Caco-2 (cell line): ENCODE measurements at regions not wholly inside any gene's neighbourhood (a gene's known extent, or its start where the extent isn't known, plus 50 kb on each side); places are given as distances from the start of the nearest gene placed in this dataset.

Experiments
- BruUV-seq: library from RNA; stranded (reverse); fragments of 400-500 nt; replicated peaks from 2 replicates; lab custom pipeline; 2021; lab: Mats Ljungman, UMichigan
- CTCF ChIA-PET: fragments of 300-600 bp; sonication (Branson Sonifier 250); formaldehyde crosslinking; loops from one replicate; lab custom pipeline; 2022; ENCODE audit warnings: antibody characterized with exemption; lab: Charles Lee
- POLR2A ChIA-PET: fragments of 300-600 bp; sonication (Branson Sonifier 250); formaldehyde crosslinking; loops from one replicate; lab custom pipeline; 2022; ENCODE audit warnings: antibody characterized with exemption; lab: Charles Lee
- DNase-seq, 2 experiments: peaks; one replicate each; pipeline versions ENCODE4 v3.0.0 to v3.0.0-alpha.2; 2020 to 2022
- H3K27me3 ChIP-seq: replicated peaks from 2 replicates; pipeline ENCODE4 v1.6.0; 2011; ENCODE audit warnings: low read length; ENCODE audit not compliant: control insufficient read depth, insufficient read depth
- H3K36me3 ChIP-seq: 2 replicates; pipeline ENCODE4 v1.5.1; 2011; ENCODE audit warnings: low read length; ENCODE audit not compliant: control insufficient read depth, insufficient read depth
- H3K4me1 ChIP-seq: fragments of 250-450 bp; sonication (Bioruptor Pico); 2 replicates; pipeline ENCODE4 v1.5.1; 2020; ENCODE audit warnings: mild to moderate bottlenecking
- H3K4me3 ChIP-seq: 2 replicates; pipeline ENCODE4 v1.5.1; 2011; ENCODE audit warnings: low read depth, mild to moderate bottlenecking, control low read depth, low read length
- H3K9me3 ChIP-seq: fragments of 250-450 bp; sonication (Bioruptor Pico); 2 replicates; pipeline ENCODE4 v1.5.1; 2020; ENCODE audit warnings: mild to moderate bottlenecking, moderate library complexity
- H3K27ac Mint-ChIP-seq: one replicate; pipeline ENCODE4 v1.8.0; 2022; ENCODE audit warnings: mixed read lengths; ENCODE audit not compliant: unreplicated experiment
- H3K27me3 Mint-ChIP-seq: one replicate; pipeline ENCODE4 v1.8.0; 2022; ENCODE audit warnings: mixed read lengths; ENCODE audit not compliant: insufficient read depth, unreplicated experiment
- H3K36me3 Mint-ChIP-seq: one replicate; pipeline ENCODE4 v1.8.0; 2022; ENCODE audit warnings: mild to moderate bottlenecking, mixed read lengths; ENCODE audit not compliant: insufficient read depth, unreplicated experiment
- H3K4me1 Mint-ChIP-seq: one replicate; pipeline ENCODE4 v1.8.0; 2022; ENCODE audit warnings: low read depth, mixed read lengths; ENCODE audit not compliant: unreplicated experiment
- H3K4me3 Mint-ChIP-seq: one replicate; pipeline ENCODE4 v1.8.0; 2022; ENCODE audit warnings: mild to moderate bottlenecking, moderate library complexity, mixed read lengths; ENCODE audit not compliant: unreplicated experiment
- H3K9me3 Mint-ChIP-seq: one replicate; pipeline ENCODE4 v1.8.0; 2022; ENCODE audit warnings: mixed read lengths; ENCODE audit not compliant: unreplicated experiment
- CTCF ChIP-seq, 2 experiments: fragments of 200-600 bp in 1 of 2; IDR thresholded peaks; 1 replicate in 1 of 2; 2 replicates in 1 of 2; pipeline versions ENCODE4 v1.5.1 to v1.8.0; 2011 to 2022; ENCODE audit warnings: antibody characterized with exemption in 1 of 2, control low read depth in 1 of 2, inconsistent platforms in 1 of 2, low read depth in 1 of 2, low read length in 1 of 2, mild to moderate bottlenecking in 1 of 2, moderate library complexity in 1 of 2; ENCODE audit not compliant: insufficient read depth in 1 of 2, severe bottlenecking in 1 of 2, unreplicated experiment in 1 of 2
- intact Hi-C: fragments of 100-400 bp; cut with micrococcal nuclease; formaldehyde crosslinking; loops from one replicate; pipeline ENCODE4 v1.10.0; 2022; ENCODE audit not compliant: unreplicated experiment

GRCh38 chr5:159420940-159421339 is 90.7 kb upstream of the IL12B start:
- no TSS peak for BruUV-seq
- no peak overlapping the region for H3K27ac Mint-ChIP-seq
- H3K27me3 Mint-ChIP-seq = peaks cover 2% of the 10 kb centered on the region
- H3K9me3 ChIP-seq = no peaks in the 10 kb centered on the region
- no peak for DNase-seq
- no peak overlapping the region for H3K4me3 Mint-ChIP-seq
- no peak for TF ChIP-seq CTCF (IDR thresholded peaks at IDR 0.05; ENCODE audit: insufficient read depth in 1 of 2, low read depth in 1 of 2, low read length in 1 of 2, severe bottlenecking in 1 of 2, unreplicated experiment in 1 of 2)
- POLR2A ChIA-PET = no interaction called here
- no peaks in the 10 kb centered on the region for H3K9me3 Mint-ChIP-seq
- H3K4me1 ChIP-seq = no peaks in the 10 kb centered on the region
- CTCF ChIA-PET = no interaction called here
- no peaks in the 10 kb centered on the region for H3K36me3 ChIP-seq
- intact Hi-C loops = no loop called here
- H3K36me3 Mint-ChIP-seq = no peaks in the 10 kb centered on the region
- H3K4me3 ChIP-seq = no peak overlapping the region
- no peaks in the 10 kb centered on the region for H3K27me3 ChIP-seq
- no peaks in the 10 kb centered on the region for H3K4me1 Mint-ChIP-seq

- ChIA-PET POLR2A (no interaction called here), CTCF (no interaction called here)
- no peaks in the 10 kb centered on the region for H3K4me1 Mint-ChIP-seq
- intact Hi-C loops = no loop called here
- no peak for DNase-seq
- BruUV-seq = no TSS peak
- H3K4me1 ChIP-seq = no peaks in the 10 kb centered on the region
- no peaks in the 10 kb centered on the region for H3K9me3 Mint-ChIP-seq
- H3K27ac Mint-ChIP-seq = no peak overlapping the region
- no peak overlapping the region for H3K4me3 ChIP-seq
- no peaks in the 10 kb centered on the region for H3K36me3 Mint-ChIP-seq
- H3K27me3 Mint-ChIP-seq = peaks cover 5% of the 10 kb centered on the region
- H3K4me3 Mint-ChIP-seq = no peak overlapping the region
- H3K27me3 ChIP-seq = no peaks in the 10 kb centered on the region
- no peaks in the 10 kb centered on the region for H3K36me3 ChIP-seq
- no peaks in the 10 kb centered on the region for H3K9me3 ChIP-seq
- TF ChIP-seq CTCF (IDR thresholded peaks at IDR 0.05; ENCODE audit: insufficient read depth in 1 of 2, low read depth in 1 of 2, low read length in 1 of 2, severe bottlenecking in 1 of 2, unreplicated experiment in 1 of 2) = no peak
Observed at GRCh38 chr5:159422361-159422760, 92.1 kb upstream of the IL12B start.

- no peaks in the 10 kb centered on the region for H3K36me3 Mint-ChIP-seq
- Histone ChIP-seq H3K27me3 (no peaks in the 10 kb centered on the region), H3K4me1 (no peaks in the 10 kb centered on the region), H3K4me3 (no peak overlapping the region), H3K36me3 (no peaks in the 10 kb centered on the region), H3K9me3 (no peaks in the 10 kb centered on the region)
- POLR2A ChIA-PET = no interaction called here
- no peaks in the 10 kb centered on the region for H3K9me3 Mint-ChIP-seq
- TF ChIP-seq CTCF (IDR thresholded peaks at IDR 0.05; ENCODE audit: insufficient read depth in 1 of 2, low read depth in 1 of 2, low read length in 1 of 2, severe bottlenecking in 1 of 2, unreplicated experiment in 1 of 2) = no peak
- H3K4me1 Mint-ChIP-seq = no peaks in the 10 kb centered on the region
- no peak overlapping the region for H3K4me3 Mint-ChIP-seq
- H3K27ac Mint-ChIP-seq = no peak overlapping the region
- BruUV-seq = no TSS peak
- H3K27me3 Mint-ChIP-seq = peaks cover 7% of the 10 kb centered on the region
- DNase-seq = no peak
- intact Hi-C loops = no loop called here
- CTCF ChIA-PET = no interaction called here
Observed at GRCh38 chr5:159422910-159423309, 92.6 kb upstream of the IL12B start.
